Sigmoid colon (tissue), 6 donors: ENCODE measurements at regions not wholly inside any gene's neighbourhood (a gene's known extent, or its start where the extent isn't known, plus 50 kb on each side); places are given as distances from the start of the nearest gene placed in this dataset.

Experiments
- DNase-seq: peaks from one replicate; pipeline ENCODE4 v3.0.0-alpha.2; 2019
- H3K27ac ChIP-seq, 4 donors: fragments of 200-600 bp; sonication (generic); one replicate each; pipeline ENCODE4 v1.5.1; 2016 to 2019; ENCODE audit warnings: mild to moderate bottlenecking in 1 of 4
- H3K27me3 ChIP-seq, 3 donors: fragments of 200-600 bp; sonication (generic); one replicate each; pipeline ENCODE4 v1.5.1; 2019; ENCODE audit warnings: mild to moderate bottlenecking in 1 of 3
- H3K36me3 ChIP-seq, 4 donors: fragments of 200-600 bp; sonication (generic); one replicate each; pipeline ENCODE4 v1.5.1; 2016 to 2019
- H3K4me1 ChIP-seq, 4 donors: fragments of 200-600 bp; sonication (generic); one replicate each; pipeline ENCODE4 v1.5.1; 2017 to 2019
- H3K4me3 ChIP-seq, 4 donors: fragments of 200-600 bp; sonication (generic); one replicate each; pipeline ENCODE4 v1.5.1; 2017 to 2019; ENCODE audit warnings: mild to moderate bottlenecking in 2 of 4, moderate library complexity in 1 of 4
- H3K9me3 ChIP-seq, 4 donors: fragments of 200-600 bp in 3 of 4; sonication (generic) in 3 of 4; one replicate each; pipeline versions ENCODE4 v1.5.1 to v1.6.1; 2013 to 2019
- EP300 ChIP-seq, 4 donors: sonication (generic); formaldehyde crosslinking; IDR thresholded peaks; one replicate each; pipeline ENCODE4 v1.6.1; 2017; ENCODE audit warnings: antibody characterized with exemption in 4 of 4
- POLR2A ChIP-seq, 2 donors: fragments of 450-650 bp; IDR thresholded peaks; one replicate each; pipeline ENCODE4 v1.6.1; 2016; ENCODE audit warnings: antibody characterized with exemption in 2 of 2, mild to moderate bottlenecking in 2 of 2, moderate library complexity in 2 of 2
- POLR2AphosphoS5 ChIP-seq, 4 donors: sonication (generic); formaldehyde crosslinking; IDR thresholded peaks; one replicate each; pipeline ENCODE4 v1.6.1; 2017; ENCODE audit warnings: antibody characterized with exemption in 4 of 4
- WGBS, 2 donors: extraction: QIAGEN DNeasy Blood & Tissue Kit; methylation state at CpG; one replicate each; pipeline ENCODE4 v1.1.7; 2013; 5-methylcytosine and 5-hydroxymethylcytosine counted together
- intact Hi-C: fragments of 100-400 bp; cut with DNase I; formaldehyde crosslinking; loops from one replicate; pipeline ENCODE4 v1.15.1; 2023
- TF ChIP-seq, protein P1 (sequence below), 4 experiments: fragments of 450-650 bp in 3 of 4; fragments of 200-600 bp in 1 of 4; IDR thresholded peaks; one replicate each; pipeline ENCODE4 v1.5.1; 2016 to 2019; ENCODE audit warnings: antibody characterized with exemption in 4 of 4, mild to moderate bottlenecking in 3 of 4, moderate library complexity in 2 of 4
- donor health status: healthy with polysubstance abuse.
- donor health status: healthy.

DNA sequence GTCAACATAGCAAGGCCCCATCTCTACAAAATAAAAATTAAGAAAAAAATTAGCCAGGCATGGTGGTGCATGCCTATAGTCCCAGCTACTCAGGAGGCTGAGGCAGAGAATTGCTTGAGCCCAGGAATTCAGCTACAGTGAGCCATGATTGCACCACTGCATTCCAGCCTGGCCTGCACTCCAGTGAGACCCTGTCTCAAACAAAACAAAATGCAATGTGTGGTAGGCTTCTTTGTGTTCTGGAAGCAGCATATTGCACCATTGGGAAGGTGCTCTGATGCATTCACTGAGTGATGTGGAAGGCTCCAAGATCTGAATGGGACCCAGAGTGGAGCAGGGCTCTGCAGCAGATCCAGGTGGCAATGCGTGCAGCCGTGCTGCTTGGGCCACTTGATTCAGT lies 99.6 kb upstream of the COG2 start:
- H3K9me3 ChIP-seq = peaks cover 0 to 1% (median 0%) of the 10 kb centered on the region in 4 donors
- H3K36me3 ChIP-seq = no peaks in the 10 kb centered on the region
- no peak for TF ChIP-seq POLR2A (IDR thresholded peaks at IDR 0.05)
- no peak for TF ChIP-seq POLR2AphosphoS5 (IDR thresholded peaks at IDR 0.05)
- TF ChIP-seq EP300 (IDR thresholded peaks at IDR 0.05) = no peak
- TF ChIP-seq, protein P1, sequence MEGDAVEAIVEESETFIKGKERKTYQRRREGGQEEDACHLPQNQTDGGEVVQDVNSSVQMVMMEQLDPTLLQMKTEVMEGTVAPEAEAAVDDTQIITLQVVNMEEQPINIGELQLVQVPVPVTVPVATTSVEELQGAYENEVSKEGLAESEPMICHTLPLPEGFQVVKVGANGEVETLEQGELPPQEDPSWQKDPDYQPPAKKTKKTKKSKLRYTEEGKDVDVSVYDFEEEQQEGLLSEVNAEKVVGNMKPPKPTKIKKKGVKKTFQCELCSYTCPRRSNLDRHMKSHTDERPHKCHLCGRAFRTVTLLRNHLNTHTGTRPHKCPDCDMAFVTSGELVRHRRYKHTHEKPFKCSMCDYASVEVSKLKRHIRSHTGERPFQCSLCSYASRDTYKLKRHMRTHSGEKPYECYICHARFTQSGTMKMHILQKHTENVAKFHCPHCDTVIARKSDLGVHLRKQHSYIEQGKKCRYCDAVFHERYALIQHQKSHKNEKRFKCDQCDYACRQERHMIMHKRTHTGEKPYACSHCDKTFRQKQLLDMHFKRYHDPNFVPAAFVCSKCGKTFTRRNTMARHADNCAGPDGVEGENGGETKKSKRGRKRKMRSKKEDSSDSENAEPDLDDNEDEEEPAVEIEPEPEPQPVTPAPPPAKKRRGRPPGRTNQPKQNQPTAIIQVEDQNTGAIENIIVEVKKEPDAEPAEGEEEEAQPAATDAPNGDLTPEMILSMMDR (IDR thresholded peaks at IDR 0.05) = no peak
- no peaks in the 10 kb centered on the region for H3K4me1 ChIP-seq
- WGBS, 2 donors = 93% methylated on average over 2 of the region's 2 CpGs
- H3K4me3 ChIP-seq = no peak overlapping the region
- no peak overlapping the region for H3K27ac ChIP-seq
- H3K27me3 ChIP-seq = no peaks in the 10 kb centered on the region
- no peak for DNase-seq
- intact Hi-C loops = no loop called here

GRCh38 chr1:230542054-230542453 lies 100.2 kb upstream of the COG2 start:
- intact Hi-C loops = no loop called here
- Histone ChIP-seq H3K4me1 (no peaks in the 10 kb centered on the region), H3K27ac (no peak overlapping the region), H3K36me3 (no peaks in the 10 kb centered on the region), H3K9me3 (peaks cover 0 to 1% (median 0%) of the 10 kb centered on the region in 4 donors), H3K27me3 (no peaks in the 10 kb centered on the region), H3K4me3 (no peak overlapping the region)
- no peak for DNase-seq
- TF ChIP-seq POLR2AphosphoS5 (IDR thresholded peaks at IDR 0.05) = no peak
- TF ChIP-seq, protein P1 (IDR thresholded peaks at IDR 0.05) = no peak
- TF ChIP-seq POLR2A (IDR thresholded peaks at IDR 0.05) = no peak
- no peak for TF ChIP-seq EP300 (IDR thresholded peaks at IDR 0.05)

DNA sequence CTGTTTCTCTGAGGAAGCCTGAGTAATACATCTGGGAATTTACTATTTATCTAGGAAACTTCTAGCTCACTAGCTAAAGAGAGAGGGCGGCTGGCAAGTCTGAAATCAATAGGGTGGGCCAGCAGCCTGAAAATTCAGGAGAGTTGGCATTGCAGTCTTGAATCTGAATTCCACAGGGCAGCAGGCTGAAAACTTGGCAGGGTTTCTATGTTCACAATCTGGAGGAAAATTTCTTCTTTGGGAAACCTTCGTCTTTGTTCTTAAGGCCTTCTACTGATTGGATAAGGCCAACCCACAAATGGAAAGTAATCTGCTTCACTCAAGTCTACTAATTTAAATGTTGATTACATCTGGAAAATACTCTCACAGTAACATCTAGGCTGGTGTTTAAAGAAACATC lies 101.0 kb upstream of the COG2 start:
- intact Hi-C loops = no loop called here
- H3K36me3 ChIP-seq = no peaks in the 10 kb centered on the region
- TF ChIP-seq, protein P1 (IDR thresholded peaks at IDR 0.05) = no peak
- no peak for TF ChIP-seq EP300 (IDR thresholded peaks at IDR 0.05)
- no peak overlapping the region for H3K27ac ChIP-seq
- 89 to 96% methylated on average over 2 of the region's 2 CpGs for WGBS, 2 donors
- H3K4me1 ChIP-seq = no peaks in the 10 kb centered on the region
- peaks cover 0 to 1% (median 0%) of the 10 kb centered on the region in 4 donors for H3K9me3 ChIP-seq
- H3K27me3 ChIP-seq = no peaks in the 10 kb centered on the region
- DNase-seq = no peak
- no peak overlapping the region for H3K4me3 ChIP-seq

GRCh38 chr1:230540421-230541155 lies 101.7 kb upstream of the COG2 start:
- peaks cover 0 to 1% (median 0%) of the 10 kb centered on the region in 4 donors for H3K9me3 ChIP-seq
- no peaks in the 10 kb centered on the region for H3K36me3 ChIP-seq
- no peak overlapping the region for H3K27ac ChIP-seq
- WGBS, 2 donors = 78 to 85% methylated on average over 6 of the region's 6 CpGs
- no peak for DNase-seq
- no peaks in the 10 kb centered on the region for H3K27me3 ChIP-seq
- TF ChIP-seq POLR2A (IDR thresholded peaks at IDR 0.05) = no peak
- no peak for TF ChIP-seq EP300 (IDR thresholded peaks at IDR 0.05)
- TF ChIP-seq, protein P1 (IDR thresholded peaks at IDR 0.05) = no peak
- TF ChIP-seq POLR2AphosphoS5 (IDR thresholded peaks at IDR 0.05) = no peak
- no peak overlapping the region for H3K4me3 ChIP-seq
- no peaks in the 10 kb centered on the region for H3K4me1 ChIP-seq
- intact Hi-C loops = no loop called here

- H3K4me3 ChIP-seq = no peak overlapping the region
- H3K36me3 ChIP-seq = no peaks in the 10 kb centered on the region
- no peak overlapping the region for H3K27ac ChIP-seq
- no peak for DNase-seq
- H3K9me3 ChIP-seq = peaks cover 0 to 6% (median 0%) of the 10 kb centered on the region in 4 donors
- WGBS, 2 donors = 79 to 90% methylated on average over 9 of the region's 9 CpGs
- TF ChIP-seq, protein P1 (IDR thresholded peaks at IDR 0.05) = no peak
- TF ChIP-seq POLR2A (IDR thresholded peaks at IDR 0.05) (no peak), POLR2AphosphoS5 (IDR thresholded peaks at IDR 0.05) (no peak), EP300 (IDR thresholded peaks at IDR 0.05) (no peak)
- no peaks in the 10 kb centered on the region for H3K4me1 ChIP-seq
- intact Hi-C loops = no loop called here
- H3K27me3 ChIP-seq = no peaks in the 10 kb centered on the region
Observed at GRCh38 chr1:230537456-230537855, 104.8 kb upstream of the COG2 start.
